Left renal pelvis (tissue), 4 donors: ENCODE measurements at regions not wholly inside any gene's neighbourhood (a gene's known extent, or its start where the extent isn't known, plus 50 kb on each side); places are given as distances from the start of the nearest gene placed in this dataset.
"Not testable (repeated sequence)": the region's sequence is repeated elsewhere in the genome, so short reads cannot be mapped to it uniquely, and the experiment has no call there.

Experiments used
- DNase-seq, 4 donors: peaks; one replicate each; pipeline ENCODE4 v3.0.0-alpha.2; 2013; ENCODE audit warnings: low read depth in 4 of 4, low spot score in 3 of 4

DNA sequence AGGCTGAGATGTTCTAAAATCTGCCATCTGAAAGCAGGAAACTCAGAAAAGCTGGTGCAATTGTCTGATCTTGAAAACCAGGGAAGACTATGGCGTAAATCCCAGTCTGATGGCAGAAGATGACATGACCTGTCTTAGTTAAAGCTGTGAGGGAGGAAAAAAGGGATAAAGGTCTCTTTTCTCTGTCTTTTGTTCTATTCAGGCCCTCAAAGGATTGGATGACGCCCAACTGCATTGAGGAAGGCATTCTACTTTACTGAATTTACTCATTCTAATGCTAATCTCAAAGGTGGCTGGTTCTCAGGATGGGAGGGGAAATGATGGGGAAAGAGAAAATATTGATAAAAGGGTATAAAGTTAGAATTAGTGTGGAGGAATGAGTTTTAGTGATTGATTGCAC is 312.8 kb upstream of the CTNND2 start:
- no peak for DNase-seq

DNA sequence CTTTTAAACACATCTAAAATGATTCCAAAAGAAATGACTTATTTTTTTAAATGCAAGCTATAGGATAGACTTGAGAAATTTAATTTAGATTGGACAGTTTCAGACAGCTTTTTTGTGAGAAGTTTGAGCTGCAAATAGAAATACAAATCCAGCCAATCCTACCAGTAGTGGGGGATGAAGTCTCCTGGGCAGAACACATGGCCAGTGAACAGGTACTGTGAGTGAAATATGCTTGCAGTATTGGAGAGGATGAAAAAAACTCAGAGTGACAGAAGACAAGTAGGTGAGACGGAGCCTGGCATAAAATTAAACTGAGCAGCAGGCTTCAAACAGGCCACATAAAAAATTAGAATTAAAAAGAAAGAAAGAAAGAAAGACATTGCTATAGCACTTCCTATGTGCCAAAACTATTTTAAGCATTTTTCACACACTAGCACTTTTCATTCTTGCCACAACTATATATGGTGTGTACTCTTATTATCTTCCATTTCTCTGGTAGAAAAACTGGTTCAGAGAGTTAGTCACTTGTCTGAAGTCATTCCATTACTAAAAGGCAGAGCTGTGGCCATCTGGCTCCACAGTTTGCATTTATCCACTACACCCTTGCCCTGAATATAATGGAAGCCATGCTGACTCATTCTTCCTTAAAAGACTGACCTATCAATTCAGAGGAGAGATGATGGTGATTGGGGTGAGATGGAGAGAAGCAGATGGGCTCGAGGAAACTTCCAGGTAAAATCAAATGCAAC is 310.2 kb upstream of the CTNND2 start:
- DNase-seq: no peak

DNA sequence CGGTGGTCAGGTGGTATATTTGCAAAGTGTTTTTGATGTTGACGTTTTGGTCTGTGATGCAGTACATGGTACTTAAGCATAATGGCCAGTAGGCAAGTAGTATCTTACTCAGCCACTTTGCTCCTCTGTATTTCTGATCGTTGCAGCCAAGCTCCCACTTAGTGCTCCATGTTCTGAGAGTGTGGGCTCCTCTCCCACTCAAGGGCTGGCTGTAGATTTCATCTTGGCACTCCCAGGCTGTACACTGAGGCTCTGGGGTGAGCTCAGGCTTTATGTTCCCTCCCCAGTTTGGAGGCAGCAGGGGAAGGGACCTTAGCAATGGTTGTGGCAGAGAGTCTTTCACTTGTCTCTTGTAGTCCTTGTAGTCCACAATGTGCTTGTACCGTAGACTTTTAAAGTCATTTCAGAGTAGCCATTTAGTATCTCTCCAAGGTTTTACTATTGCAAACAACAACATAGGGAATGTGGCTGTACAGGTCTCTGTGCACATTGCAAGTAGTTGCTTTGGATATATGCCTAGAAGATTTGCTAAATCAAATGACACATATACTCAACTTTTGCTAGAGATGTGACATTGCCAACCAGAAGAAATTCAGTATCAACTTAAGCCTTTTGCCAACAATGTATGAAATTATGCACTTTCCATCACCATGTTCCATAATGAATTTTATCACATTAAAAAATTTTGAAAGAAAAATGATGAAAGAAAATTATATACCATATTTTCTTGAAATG is 304.3 kb upstream of the CTNND2 start:
- no peak for DNase-seq

DNA sequence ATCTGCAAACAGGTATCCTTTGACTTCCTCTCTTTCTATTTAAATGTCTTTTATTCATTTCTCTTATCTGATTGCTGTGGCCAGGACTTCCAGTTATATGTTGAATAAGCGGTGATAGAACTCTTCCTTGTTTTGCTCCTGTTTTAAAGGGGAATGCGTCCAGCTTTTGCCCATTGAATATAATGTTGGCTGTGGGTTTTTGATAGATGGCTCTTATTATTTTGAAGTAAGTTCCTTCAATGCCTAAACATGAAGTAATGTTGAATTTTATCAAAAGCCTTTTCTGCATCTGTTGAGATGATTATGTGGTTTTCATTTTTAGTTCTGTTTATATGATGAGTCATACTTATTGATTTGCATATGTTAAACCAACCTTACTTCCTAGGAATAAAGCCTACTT is 300.5 kb upstream of the CTNND2 start:
- no peak for DNase-seq

GRCh38 chr5:12193536-12193935 is 289.3 kb upstream of the CTNND2 start:
- DNase-seq: no peak

GRCh38 chr5:12183003-12183402 is 278.8 kb upstream of the CTNND2 start:
- DNase-seq: no peak

- DNase-seq: no peak
Observed at GRCh38 chr5:12177851-12178250, 273.6 kb upstream of the CTNND2 start.

DNA sequence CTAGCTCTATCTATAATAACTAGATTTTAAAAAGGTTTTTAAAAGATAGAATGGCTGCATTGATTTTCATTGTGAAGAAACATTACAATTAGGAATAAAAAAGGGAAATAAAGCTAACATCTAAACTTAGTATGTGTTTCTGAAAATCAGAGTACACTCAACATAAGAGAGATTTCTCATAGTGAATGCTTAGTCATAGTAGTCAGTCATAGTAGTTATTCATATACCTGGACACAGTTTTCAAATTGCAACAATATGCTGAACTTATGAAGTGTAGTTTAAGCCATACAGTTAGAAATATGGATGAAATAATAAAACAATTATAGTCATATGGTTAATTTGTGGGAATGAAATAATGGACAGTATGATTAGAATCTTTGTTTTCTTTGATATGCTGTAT is 273.0 kb upstream of the CTNND2 start:
- no peak for DNase-seq

- no peak for DNase-seq
Observed at GRCh38 chr5:12175914-12176585, 271.8 kb upstream of the CTNND2 start.

DNA sequence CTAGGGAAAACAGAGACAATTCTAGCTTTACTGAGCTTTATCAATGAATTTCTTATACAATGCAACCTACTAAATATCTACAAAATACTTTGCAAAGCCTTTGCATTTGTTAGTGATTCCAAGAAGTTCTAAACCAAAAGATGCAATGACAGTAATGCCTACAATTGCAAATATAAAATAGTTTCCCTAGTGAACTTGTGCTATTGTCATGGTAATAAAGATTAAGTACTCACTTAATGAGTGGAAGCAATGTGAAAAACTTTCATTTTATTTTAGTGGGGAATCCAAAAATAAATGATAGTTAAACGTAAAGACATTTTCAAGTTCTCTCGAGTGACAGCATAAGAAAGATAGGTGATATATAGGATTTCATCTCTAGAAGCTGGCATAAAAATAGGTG is 270.5 kb upstream of the CTNND2 start:
- no peak for DNase-seq

DNA sequence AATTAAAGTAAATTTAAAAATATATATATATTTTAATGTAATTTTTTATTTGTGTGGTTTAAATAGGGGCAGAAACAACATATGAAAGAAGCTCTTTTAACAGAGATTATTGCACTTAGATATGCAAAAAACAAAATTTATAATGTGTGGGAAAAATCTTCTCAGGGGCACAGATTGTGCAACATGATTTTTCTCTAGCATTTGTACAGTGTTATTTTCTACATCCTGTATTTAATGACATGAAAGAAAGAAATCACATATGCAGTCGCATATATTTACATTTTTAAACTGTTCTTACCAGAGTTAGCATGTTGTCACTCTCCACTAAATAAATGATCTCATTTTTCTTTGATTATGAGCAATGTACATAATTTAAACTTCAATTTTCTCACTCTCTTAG is 265.3 kb upstream of the CTNND2 start:
- no peak for DNase-seq

DNA sequence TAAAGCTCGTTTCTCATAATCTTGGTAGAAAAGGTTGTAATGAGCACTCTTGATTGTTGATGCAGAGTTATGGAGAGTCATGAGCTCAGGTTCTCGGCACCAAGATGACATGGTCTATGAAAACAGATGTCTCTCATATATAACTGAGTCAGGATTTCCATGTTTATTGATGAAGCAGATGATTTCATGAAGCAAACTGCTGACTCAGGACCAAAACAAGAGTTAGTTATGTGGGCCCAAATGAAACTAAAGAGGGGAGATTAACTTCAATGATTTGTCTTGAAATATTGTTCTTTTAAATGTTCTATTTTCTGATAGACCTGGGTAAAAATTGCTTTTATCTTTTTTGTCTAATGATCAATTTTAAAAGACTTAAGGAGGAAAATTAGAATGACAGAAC is 258.6 kb upstream of the CTNND2 start:
- no peak for DNase-seq

GRCh38 chr5:12147513-12147912 is 243.3 kb upstream of the CTNND2 start:
- no peak for DNase-seq

DNA sequence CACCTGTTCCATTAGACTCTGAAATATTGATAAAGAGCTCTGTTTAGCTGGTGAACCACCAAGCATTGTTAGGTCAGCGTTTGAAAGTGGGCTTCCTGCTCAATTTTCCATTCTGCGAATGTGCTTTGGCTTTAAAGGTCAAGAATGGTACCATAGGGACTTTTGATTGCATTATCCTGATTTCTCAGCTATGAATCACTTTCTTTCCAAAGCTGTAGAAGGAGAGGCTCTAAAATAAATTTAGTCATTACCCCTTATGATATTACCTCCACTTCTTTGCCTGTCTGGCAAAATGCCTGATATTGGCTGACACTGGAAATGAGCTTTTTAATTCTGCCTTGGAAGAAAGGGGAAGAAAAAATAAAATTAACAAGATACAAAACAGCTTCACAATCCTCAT is 237.2 kb upstream of the CTNND2 start:
- DNase-seq: no peak

- DNase-seq: no peak
Observed at GRCh38 chr5:12133520-12133919, 229.3 kb upstream of the CTNND2 start.

GRCh38 chr5:12131020-12131419 is 226.8 kb upstream of the CTNND2 start:
- not testable (repeated sequence) for DNase-seq

GRCh38 chr5:12125895-12126294 is 221.6 kb upstream of the CTNND2 start:
- no peak for DNase-seq

- no peak for DNase-seq
Observed at GRCh38 chr5:12119657-12120056, 215.4 kb upstream of the CTNND2 start.

DNA sequence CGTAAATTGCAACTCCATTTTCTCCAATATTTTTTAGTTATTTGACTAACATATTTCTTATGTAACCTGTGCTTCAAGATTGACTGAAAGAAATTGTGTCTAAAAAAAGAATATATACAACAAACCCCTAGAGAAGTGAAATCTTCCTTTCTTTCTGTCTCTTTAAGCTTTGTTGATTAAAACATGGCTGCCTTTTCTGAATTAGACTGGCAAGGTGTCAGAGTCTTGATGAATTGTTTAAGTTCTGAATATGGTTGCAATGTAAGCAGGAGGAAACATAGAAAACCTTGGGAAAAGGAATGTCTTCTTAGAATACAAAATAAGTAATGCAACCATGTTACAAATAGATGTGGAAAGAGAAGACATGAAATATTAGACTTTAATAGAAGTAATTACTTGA is 209.8 kb upstream of the CTNND2 start:
- DNase-seq: no peak

DNA sequence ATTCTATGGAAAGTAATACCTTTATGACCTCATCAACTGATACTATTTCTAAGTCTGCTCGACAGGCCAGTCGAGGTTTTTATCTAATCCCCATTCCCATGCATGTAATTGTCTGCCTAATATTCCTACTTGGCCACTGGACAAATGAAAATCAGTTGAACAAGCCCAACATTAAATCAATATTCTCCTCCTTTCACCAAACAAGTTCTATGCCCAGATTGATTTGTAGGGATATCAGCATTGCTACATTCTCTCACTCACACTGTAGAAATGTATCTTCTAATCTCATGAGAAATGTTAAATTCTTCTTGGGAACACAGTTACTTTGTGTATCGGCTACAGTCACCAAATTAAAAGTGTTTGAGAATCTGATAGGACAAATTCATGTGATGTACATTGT is 208.8 kb upstream of the CTNND2 start:
- DNase-seq: no peak

DNA sequence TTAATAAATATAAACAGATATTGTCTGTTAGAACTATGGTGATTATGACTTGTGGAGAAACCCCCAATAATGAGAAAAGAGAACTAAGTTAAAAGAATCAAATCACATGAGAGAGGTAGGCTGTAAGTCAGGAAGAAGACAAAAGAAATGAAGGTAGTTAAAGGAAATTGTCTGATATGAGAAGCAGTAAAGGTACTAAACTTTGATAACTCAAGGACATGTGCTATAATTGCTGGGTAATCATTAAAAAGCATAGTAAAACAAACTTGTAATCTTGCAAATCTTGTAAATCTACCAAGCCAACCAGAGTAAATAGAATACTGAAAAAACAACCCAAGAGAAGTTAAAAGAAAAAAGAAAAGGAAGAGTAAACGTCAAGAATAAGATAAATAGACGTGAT is 207.0 kb upstream of the CTNND2 start:
- no peak for DNase-seq

DNA sequence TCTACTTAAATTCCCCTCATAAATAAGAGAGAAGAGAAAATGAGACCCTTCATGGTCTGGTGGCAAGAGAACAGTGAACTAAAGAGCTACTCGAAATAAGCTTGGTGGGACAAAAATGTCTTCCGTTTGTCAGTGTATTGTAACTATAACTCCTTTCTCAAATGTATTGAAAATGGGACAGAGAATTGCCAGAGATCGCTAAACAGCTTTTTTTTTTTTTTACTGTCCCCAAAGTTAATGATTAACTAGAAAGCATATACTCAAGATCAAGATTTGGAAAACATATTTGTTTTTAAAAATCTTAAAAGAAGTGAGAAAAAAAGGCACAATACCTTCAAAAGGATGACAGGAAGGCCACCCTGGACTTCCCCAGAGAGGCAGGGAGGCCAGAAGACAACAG is 206.4 kb upstream of the CTNND2 start:
- DNase-seq: no peak
